Tibial nerve (tissue), 4 donors: ENCODE measurements at regions not wholly inside any gene's neighbourhood (a gene's known extent, or its start where the extent isn't known, plus 50 kb on each side); places are given as distances from the start of the nearest gene placed in this dataset.
A peak's percentile ranks its signal among the peaks of the same experiment; 100 is the strongest.

ENCODE experiments used
- DNase-seq, 2 donors: peaks; one replicate each; pipeline ENCODE4 v3.0.0-alpha.2; 2019; ENCODE audit warnings: low spot score in 2 of 2
- H3K27ac ChIP-seq, 4 donors: fragments of 200-600 bp; sonication (generic) in 3 of 4; one replicate each; pipeline ENCODE4 v1.5.1; 2017 to 2019; ENCODE audit warnings: mild to moderate bottlenecking in 1 of 4
- H3K27me3 ChIP-seq, 2 donors: fragments of 200-600 bp; sonication (generic) in 1 of 2; one replicate each; pipeline versions ENCODE4 v1.5.1 to v1.6.0; 2017 to 2019
- H3K36me3 ChIP-seq, 3 donors: fragments of 200-600 bp; sonication (generic); one replicate each; pipeline ENCODE4 v1.5.1; 2018 to 2019
- H3K4me1 ChIP-seq, 4 donors: fragments of 200-600 bp; sonication (generic) in 3 of 4; one replicate each; pipeline ENCODE4 v1.5.1; 2017 to 2019
- H3K4me3 ChIP-seq, 4 donors: fragments of 200-600 bp; sonication (generic) in 3 of 4; one replicate each; pipeline ENCODE4 v1.5.1; 2017 to 2019; ENCODE audit warnings: mild to moderate bottlenecking in 1 of 4, moderate library complexity in 1 of 4
- H3K9me3 ChIP-seq, 4 donors: fragments of 200-600 bp; sonication (generic) in 3 of 4; one replicate each; pipeline ENCODE4 v1.5.1; 2017 to 2019
- CTCF ChIP-seq, 5 experiments: fragments of 200-600 bp in 3 of 5; fragments of 450-650 bp in 2 of 5; sonication (generic) in 3 of 5; IDR thresholded peaks; one replicate each; pipeline ENCODE4 v1.5.1; 2016 to 2019; ENCODE audit warnings: antibody characterized with exemption in 5 of 5, mild to moderate bottlenecking in 3 of 5, moderate library complexity in 2 of 5
- EP300 ChIP-seq, 2 donors: sonication (generic); formaldehyde crosslinking; IDR thresholded peaks; one replicate each; pipeline ENCODE4 v1.6.1; 2017; ENCODE audit warnings: antibody characterized with exemption in 2 of 2, mild to moderate bottlenecking in 1 of 2
- POLR2A ChIP-seq, 2 donors: fragments of 450-650 bp; IDR thresholded peaks; one replicate each; pipeline ENCODE4 v1.6.1; 2017; ENCODE audit warnings: antibody characterized with exemption in 2 of 2, mild to moderate bottlenecking in 2 of 2, moderate library complexity in 2 of 2
- WGBS, 2 donors: methylation state at CpG; one replicate each; pipeline ENCODE4 v1.1.5; 2018; 5-methylcytosine and 5-hydroxymethylcytosine counted together

GRCh38 chr6:14924126-14925024 lies 321.5 kb upstream of the JARID2 start:
- TF ChIP-seq CTCF (IDR thresholded peaks at IDR 0.05) (no peak), POLR2A (IDR thresholded peaks at IDR 0.05) (no peak), EP300 (IDR thresholded peaks at IDR 0.05) (no peak)
- H3K27ac ChIP-seq: peak overlapping the region in 3 of 4 donors; percentile 16 to 84 (median 30)
- 65 to 69% methylated on average over 13 to 14 of the region's 14 CpGs for WGBS, 2 donors
- H3K9me3 ChIP-seq: no peaks in the 10 kb centered on the region
- no peaks in the 10 kb centered on the region for H3K36me3 ChIP-seq
- DNase-seq: no peak
- H3K27me3 ChIP-seq: no peaks in the 10 kb centered on the region
- no peak overlapping the region for H3K4me3 ChIP-seq
- peaks cover 0 to 42% (median 26%) of the 10 kb centered on the region in 4 donors for H3K4me1 ChIP-seq

GRCh38 chr6:14925025-14925698 lies 320.7 kb upstream of the JARID2 start:
- TF ChIP-seq CTCF (IDR thresholded peaks at IDR 0.05): no peak
- no peak for TF ChIP-seq EP300 (IDR thresholded peaks at IDR 0.05)
- no peak for DNase-seq
- 37 to 40% methylated on average over 5 of the region's 5 CpGs for WGBS, 2 donors
- H3K4me3 ChIP-seq: no peak overlapping the region
- peak overlapping the region in 2 of 4 donors; percentile 30 to 84 for H3K27ac ChIP-seq
- H3K36me3 ChIP-seq: no peaks in the 10 kb centered on the region
- H3K9me3 ChIP-seq: no peaks in the 10 kb centered on the region
- H3K27me3 ChIP-seq: no peaks in the 10 kb centered on the region
- peaks cover 0 to 42% (median 26%) of the 10 kb centered on the region in 4 donors for H3K4me1 ChIP-seq

GRCh38 chr6:14925699-14926026 lies 320.2 kb upstream of the JARID2 start:
- TF ChIP-seq CTCF (IDR thresholded peaks at IDR 0.05) (no peak), POLR2A (IDR thresholded peaks at IDR 0.05) (no peak), EP300 (IDR thresholded peaks at IDR 0.05) (no peak)
- no peak for DNase-seq
- 21 to 35% methylated on average over 3 of the region's 3 CpGs for WGBS, 2 donors

GRCh38 chr6:14927398-14927797 lies 318.5 kb upstream of the JARID2 start:
- TF ChIP-seq CTCF (IDR thresholded peaks at IDR 0.05): no peak
- no peak for TF ChIP-seq EP300 (IDR thresholded peaks at IDR 0.05)
- no peak for TF ChIP-seq POLR2A (IDR thresholded peaks at IDR 0.05)
- no peak overlapping the region for H3K27ac ChIP-seq
- no peaks in the 10 kb centered on the region for H3K9me3 ChIP-seq
- WGBS, 2 donors: 89 to 97% methylated on average over 7 of the region's 7 CpGs
- no peaks in the 10 kb centered on the region for H3K27me3 ChIP-seq
- H3K36me3 ChIP-seq: no peaks in the 10 kb centered on the region
- DNase-seq: no peak
- no peak overlapping the region for H3K4me3 ChIP-seq
- H3K4me1 ChIP-seq: peaks cover 0 to 35% (median 17%) of the 10 kb centered on the region in 4 donors

More at GRCh38 chr6:14925699-14926026, 320.2 kb upstream of the JARID2 start:
- Histone ChIP-seq H3K27ac (peak overlapping the region in 2 of 4 donors; percentile 30 to 84), H3K27me3 (no peaks in the 10 kb centered on the region), H3K9me3 (no peaks in the 10 kb centered on the region), H3K4me1 (peaks cover 0 to 40% (median 26%) of the 10 kb centered on the region in 4 donors), H3K36me3 (no peaks in the 10 kb centered on the region), H3K4me3 (no peak overlapping the region)

GRCh38 chr6:14929291-14929690 lies 316.6 kb upstream of the JARID2 start:
- no peak overlapping the region for H3K4me3 ChIP-seq
- H3K4me1 ChIP-seq: peaks cover 0 to 39% (median 18%) of the 10 kb centered on the region in 4 donors
- H3K36me3 ChIP-seq: no peaks in the 10 kb centered on the region
- no peaks in the 10 kb centered on the region for H3K27me3 ChIP-seq
- no peak for TF ChIP-seq EP300 (IDR thresholded peaks at IDR 0.05)
- no peak for TF ChIP-seq POLR2A (IDR thresholded peaks at IDR 0.05)
- no peak for TF ChIP-seq CTCF (IDR thresholded peaks at IDR 0.05)
- no peaks in the 10 kb centered on the region for H3K9me3 ChIP-seq
- no peak for DNase-seq
- WGBS, 2 donors: 86 to 87% methylated on average over 3 of the region's 3 CpGs
- no peak overlapping the region for H3K27ac ChIP-seq
